ENCODE measurements at regions not wholly inside any gene's neighbourhood (a gene's known extent, or its start where the extent isn't known, plus 50 kb on each side); places are given as distances from the start of the nearest gene placed in this dataset.

- Histone ChIP-seq H3K36me3 (ENCODE audit: control insufficient read depth, insufficient read depth, low read length) (no peaks in the 10 kb centered on the region), H3K9me3 (replicated peaks; ENCODE audit: control insufficient read depth, low read depth, low read length) (no peaks in the 10 kb centered on the region), H3K4me3 (ENCODE audit: low read length) (no peak overlapping the region), H3K27ac (ENCODE audit: low read length) (no peak overlapping the region), H3K4me1 (ENCODE audit: control insufficient read depth, insufficient read depth, low read length) (peaks cover 6% of the 10 kb centered on the region), H3K27me3 (ENCODE audit: control insufficient read depth, insufficient read depth, low read length) (no peaks in the 10 kb centered on the region)
- DNase-seq = no peak
- no CpG with 5 or more reads among the region's 3 CpGs for WGBS (ENCODE audit: insufficient coverage)
Measured at GRCh38 chr3:27575499-27575898, 91.3 kb upstream of the SLC4A7 start.

GRCh38 chr3:27574438-27574795 lies 90.2 kb upstream of the SLC4A7 start:
- Histone ChIP-seq H3K4me1 (ENCODE audit: control insufficient read depth, insufficient read depth, low read length) (peaks cover 7% of the 10 kb centered on the region), H3K27ac (ENCODE audit: low read length) (no peak overlapping the region), H3K4me3 (ENCODE audit: low read length) (no peak overlapping the region), H3K27me3 (ENCODE audit: control insufficient read depth, insufficient read depth, low read length) (no peaks in the 10 kb centered on the region), H3K9me3 (replicated peaks; ENCODE audit: control insufficient read depth, low read depth, low read length) (no peaks in the 10 kb centered on the region), H3K36me3 (ENCODE audit: control insufficient read depth, insufficient read depth, low read length) (no peaks in the 10 kb centered on the region)
- 83% methylated on average over 1 of the region's 6 CpGs for WGBS (ENCODE audit: insufficient coverage)
- no peak for DNase-seq

DNA sequence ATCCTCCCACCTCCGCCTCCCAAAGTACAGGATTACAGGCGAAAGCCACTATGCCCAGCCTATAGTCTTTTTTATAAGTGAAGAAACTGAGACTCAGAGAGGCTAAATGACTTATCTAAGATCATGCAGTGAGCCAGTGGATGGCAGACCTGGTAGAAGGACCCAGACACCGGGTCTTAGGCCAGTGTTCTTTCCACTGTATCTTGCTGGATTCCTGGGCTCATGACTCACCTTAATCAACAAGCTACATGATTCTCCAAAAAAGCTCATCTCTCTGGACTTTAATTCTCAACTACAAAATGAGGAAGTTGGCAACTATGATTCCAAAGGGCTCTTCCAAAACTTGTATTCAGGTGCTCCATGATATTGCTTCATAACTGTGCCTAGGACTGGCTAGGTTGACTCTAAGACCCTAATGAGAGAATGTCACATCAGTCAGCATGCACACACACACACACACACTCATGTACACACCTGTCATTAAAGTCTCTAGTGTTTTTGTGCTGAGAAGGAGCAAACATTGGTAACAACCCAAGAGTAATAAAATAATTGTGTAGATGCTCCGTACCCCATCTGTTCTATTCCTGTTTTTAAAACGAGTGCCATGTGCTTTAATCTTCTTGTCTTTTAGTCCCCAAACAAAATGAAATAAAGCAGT lies 89.7 kb upstream of the SLC4A7 start:
- no peak overlapping the region for H3K4me3 ChIP-seq (ENCODE audit: low read length)
- H3K27me3 ChIP-seq (ENCODE audit: control insufficient read depth, insufficient read depth, low read length) = no peaks in the 10 kb centered on the region
- peaks cover 7% of the 10 kb centered on the region for H3K4me1 ChIP-seq (ENCODE audit: control insufficient read depth, insufficient read depth, low read length)
- H3K27ac ChIP-seq (ENCODE audit: low read length) = no peak overlapping the region
- no peaks in the 10 kb centered on the region for H3K9me3 ChIP-seq (replicated peaks; ENCODE audit: control insufficient read depth, low read depth, low read length)
- no peak for DNase-seq
- WGBS (ENCODE audit: insufficient coverage) = 86% methylated on average over 1 of the region's 5 CpGs
- H3K36me3 ChIP-seq (ENCODE audit: control insufficient read depth, insufficient read depth, low read length) = no peaks in the 10 kb centered on the region

DNA sequence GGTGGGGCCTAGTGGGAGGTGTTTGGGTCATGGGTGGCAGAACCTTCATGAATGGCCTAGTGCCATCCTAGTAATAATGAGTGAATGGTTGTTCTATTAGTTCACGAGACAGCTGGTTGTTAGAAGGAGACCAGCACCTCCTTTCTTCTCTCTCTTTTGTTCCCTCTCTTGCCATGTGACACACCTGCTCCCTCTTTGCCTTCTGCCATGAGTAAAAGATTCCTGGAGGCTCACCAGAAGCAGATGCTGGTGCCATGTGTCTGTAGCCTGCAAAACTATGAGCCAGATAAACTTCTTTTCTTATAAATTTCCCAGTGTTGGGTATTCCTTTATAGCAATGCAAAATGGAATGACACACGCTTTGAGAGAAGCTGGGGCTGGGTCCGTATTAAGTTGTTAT lies 89.0 kb upstream of the SLC4A7 start:
- H3K4me3 ChIP-seq (ENCODE audit: low read length) = no peak overlapping the region
- H3K36me3 ChIP-seq (ENCODE audit: control insufficient read depth, insufficient read depth, low read length) = no peaks in the 10 kb centered on the region
- H3K27ac ChIP-seq (ENCODE audit: low read length) = no peak overlapping the region
- H3K4me1 ChIP-seq (ENCODE audit: control insufficient read depth, insufficient read depth, low read length) = peaks cover 13% of the 10 kb centered on the region
- no CpG with 5 or more reads among the region's 3 CpGs for WGBS (ENCODE audit: insufficient coverage)
- no peaks in the 10 kb centered on the region for H3K27me3 ChIP-seq (ENCODE audit: control insufficient read depth, insufficient read depth, low read length)
- H3K9me3 ChIP-seq (replicated peaks; ENCODE audit: control insufficient read depth, low read depth, low read length) = no peaks in the 10 kb centered on the region
- DNase-seq = no peak

- peaks cover 13% of the 10 kb centered on the region for H3K4me1 ChIP-seq (ENCODE audit: control insufficient read depth, insufficient read depth, low read length)
- no peaks in the 10 kb centered on the region for H3K36me3 ChIP-seq (ENCODE audit: control insufficient read depth, insufficient read depth, low read length)
- peak overlapping the region; percentile 77 for H3K27ac ChIP-seq (ENCODE audit: low read length)
- no CpG with 5 or more reads among the region's 2 CpGs for WGBS (ENCODE audit: insufficient coverage)
- no peak overlapping the region for H3K4me3 ChIP-seq (ENCODE audit: low read length)
- no peaks in the 10 kb centered on the region for H3K9me3 ChIP-seq (replicated peaks; ENCODE audit: control insufficient read depth, low read depth, low read length)
- peak; percentile 41 for DNase-seq
- no peaks in the 10 kb centered on the region for H3K27me3 ChIP-seq (ENCODE audit: control insufficient read depth, insufficient read depth, low read length)
Measured at GRCh38 chr3:27571345-27571744, 87.2 kb upstream of the SLC4A7 start.

- no peaks in the 10 kb centered on the region for H3K27me3 ChIP-seq (ENCODE audit: control insufficient read depth, insufficient read depth, low read length)
- peak; percentile 85 for DNase-seq
- peak overlapping the region; percentile 77 for H3K27ac ChIP-seq (ENCODE audit: low read length)
- H3K4me1 ChIP-seq (ENCODE audit: control insufficient read depth, insufficient read depth, low read length) = peaks cover 13% of the 10 kb centered on the region
- no peaks in the 10 kb centered on the region for H3K36me3 ChIP-seq (ENCODE audit: control insufficient read depth, insufficient read depth, low read length)
- no peaks in the 10 kb centered on the region for H3K9me3 ChIP-seq (replicated peaks; ENCODE audit: control insufficient read depth, low read depth, low read length)
- H3K4me3 ChIP-seq (ENCODE audit: low read length) = no peak overlapping the region
- no CpG with 5 or more reads among the region's 4 CpGs for WGBS (ENCODE audit: insufficient coverage)
Measured at GRCh38 chr3:27570421-27571106, 86.4 kb upstream of the SLC4A7 start.

DNA sequence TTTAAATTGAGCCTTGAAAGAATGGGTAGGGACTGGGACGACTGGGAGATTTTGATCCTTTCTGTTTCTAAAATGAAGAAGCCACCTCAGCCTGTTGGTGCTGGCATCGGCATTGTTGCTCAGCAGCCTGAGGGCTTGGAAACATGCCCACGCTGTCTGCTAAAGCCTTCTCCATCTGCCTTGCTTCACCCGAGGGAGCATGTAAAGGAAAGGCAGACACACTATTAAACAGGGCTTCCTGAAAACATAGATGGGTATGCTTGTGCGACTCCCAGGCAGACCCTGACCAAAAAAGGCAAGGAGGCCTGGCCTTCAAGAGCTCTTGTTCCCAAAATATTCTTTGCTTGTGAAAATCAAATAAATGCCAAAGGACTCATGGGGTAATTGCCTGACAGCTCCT lies 84.2 kb upstream of the SLC4A7 start:
- 33% methylated on average over 2 of the region's 5 CpGs for WGBS (ENCODE audit: insufficient coverage)
- H3K27me3 ChIP-seq (ENCODE audit: control insufficient read depth, insufficient read depth, low read length) = no peaks in the 10 kb centered on the region
- peaks cover 15% of the 10 kb centered on the region for H3K4me1 ChIP-seq (ENCODE audit: control insufficient read depth, insufficient read depth, low read length)
- H3K27ac ChIP-seq (ENCODE audit: low read length) = no peak overlapping the region
- H3K9me3 ChIP-seq (replicated peaks; ENCODE audit: control insufficient read depth, low read depth, low read length) = no peaks in the 10 kb centered on the region
- DNase-seq = peak; percentile 73
- no peak overlapping the region for H3K4me3 ChIP-seq (ENCODE audit: low read length)
- no peaks in the 10 kb centered on the region for H3K36me3 ChIP-seq (ENCODE audit: control insufficient read depth, insufficient read depth, low read length)

GRCh38 chr3:27567251-27567650 lies 83.1 kb upstream of the SLC4A7 start:
- Histone ChIP-seq H3K9me3 (replicated peaks; ENCODE audit: control insufficient read depth, low read depth, low read length) (no peaks in the 10 kb centered on the region), H3K4me1 (ENCODE audit: control insufficient read depth, insufficient read depth, low read length) (peaks cover 15% of the 10 kb centered on the region), H3K27me3 (ENCODE audit: control insufficient read depth, insufficient read depth, low read length) (no peaks in the 10 kb centered on the region), H3K36me3 (ENCODE audit: control insufficient read depth, insufficient read depth, low read length) (no peaks in the 10 kb centered on the region), H3K4me3 (ENCODE audit: low read length) (no peak overlapping the region), H3K27ac (ENCODE audit: low read length) (no peak overlapping the region)
- no peak for DNase-seq
- no CpG with 5 or more reads among the region's 1 CpG for WGBS (ENCODE audit: insufficient coverage)

DNA sequence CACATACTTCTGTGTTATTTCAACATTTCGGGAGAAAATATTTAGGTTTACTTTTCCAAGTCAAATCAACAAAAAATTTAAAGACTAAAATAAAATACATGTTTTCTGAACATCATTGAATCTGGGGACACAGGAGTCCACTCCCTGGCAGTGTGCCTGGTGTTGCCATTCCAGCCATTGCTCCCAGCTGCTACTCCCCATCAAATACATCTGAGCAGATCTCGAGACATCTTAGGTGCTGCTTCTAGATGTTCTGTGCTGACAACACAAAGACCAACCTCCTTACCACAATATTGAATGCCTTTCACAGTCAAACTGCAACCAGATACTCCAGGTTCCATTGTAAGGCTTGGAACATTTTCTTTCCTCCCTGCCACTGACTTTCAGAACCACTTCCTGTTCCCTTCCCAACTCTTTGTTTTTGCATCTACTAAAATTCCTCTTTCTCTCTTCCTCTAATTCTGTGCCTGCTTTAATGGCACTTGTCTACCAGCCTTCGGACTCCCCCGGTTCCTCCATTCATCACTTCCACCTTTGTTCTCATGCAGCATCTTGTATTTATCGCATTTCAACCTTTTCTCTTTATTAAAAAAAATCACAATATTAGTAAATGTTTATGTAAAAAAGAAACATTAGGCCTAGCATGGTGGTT lies 81.1 kb upstream of the SLC4A7 start:
- WGBS (ENCODE audit: insufficient coverage) = 80% methylated on average over 1 of the region's 5 CpGs
- H3K4me1 ChIP-seq (ENCODE audit: control insufficient read depth, insufficient read depth, low read length) = peaks cover 7% of the 10 kb centered on the region
- H3K4me3 ChIP-seq (ENCODE audit: low read length) = no peak overlapping the region
- DNase-seq = no peak
- H3K36me3 ChIP-seq (ENCODE audit: control insufficient read depth, insufficient read depth, low read length) = no peaks in the 10 kb centered on the region
- no peaks in the 10 kb centered on the region for H3K9me3 ChIP-seq (replicated peaks; ENCODE audit: control insufficient read depth, low read depth, low read length)
- no peak overlapping the region for H3K27ac ChIP-seq (ENCODE audit: low read length)
- no peaks in the 10 kb centered on the region for H3K27me3 ChIP-seq (ENCODE audit: control insufficient read depth, insufficient read depth, low read length)

DNA sequence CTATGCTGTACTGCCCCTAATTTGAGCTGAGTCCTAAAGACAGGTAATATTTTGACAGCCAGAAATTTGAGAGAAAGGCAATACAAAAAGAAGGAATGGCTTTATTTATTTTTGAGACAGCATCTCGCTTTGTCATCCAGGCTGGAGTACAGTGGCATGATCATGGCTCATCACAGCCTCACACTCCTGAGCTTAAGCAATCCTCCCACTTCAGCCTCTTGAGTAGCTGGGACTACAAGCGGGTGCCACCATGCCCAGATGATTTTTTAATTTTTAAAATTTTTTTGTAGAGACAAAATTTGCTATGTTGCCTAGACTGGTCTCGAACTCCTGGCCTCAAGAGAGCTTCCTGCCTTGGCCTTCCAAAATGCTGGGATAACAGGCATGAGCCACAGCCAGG lies 77.4 kb upstream of the SLC4A7 start:
- no peaks in the 10 kb centered on the region for H3K9me3 ChIP-seq (replicated peaks; ENCODE audit: control insufficient read depth, low read depth, low read length)
- DNase-seq = no peak
- no peaks in the 10 kb centered on the region for H3K36me3 ChIP-seq (ENCODE audit: control insufficient read depth, insufficient read depth, low read length)
- H3K4me1 ChIP-seq (ENCODE audit: control insufficient read depth, insufficient read depth, low read length) = peaks cover 12% of the 10 kb centered on the region
- H3K4me3 ChIP-seq (ENCODE audit: low read length) = no peak overlapping the region
- H3K27ac ChIP-seq (ENCODE audit: low read length) = no peak overlapping the region
- H3K27me3 ChIP-seq (ENCODE audit: control insufficient read depth, insufficient read depth, low read length) = no peaks in the 10 kb centered on the region
- 87% methylated on average over 2 of the region's 3 CpGs for WGBS (ENCODE audit: insufficient coverage)

All from muscle of leg (tissue), 3 donors.